Choroid plexus epithelial cell (primary cell): ENCODE measurements at regions not wholly inside any gene's neighbourhood (a gene's known extent, or its start where the extent isn't known, plus 50 kb on each side); places are given as distances from the start of the nearest gene placed in this dataset.

ENCODE experiments used
- DNase-seq: peaks from one replicate; pipeline ENCODE4 v3.0.0-alpha.2; 2010; ENCODE audit warnings: low read depth
- H3K4me3 ChIP-seq: 2 replicates; pipeline ENCODE4 v1.5.1; 2011; ENCODE audit warnings: low read depth, mild to moderate bottlenecking, control low read depth, low read length, moderate library complexity
- TF ChIP-seq, protein P1 (sequence below): conservative IDR thresholded peaks from 2 replicates; pipeline ENCODE4 v1.5.1; 2011; ENCODE audit warnings: low read depth, mild to moderate bottlenecking, control low read depth, inconsistent platforms, low read length, moderate library complexity

DNA sequence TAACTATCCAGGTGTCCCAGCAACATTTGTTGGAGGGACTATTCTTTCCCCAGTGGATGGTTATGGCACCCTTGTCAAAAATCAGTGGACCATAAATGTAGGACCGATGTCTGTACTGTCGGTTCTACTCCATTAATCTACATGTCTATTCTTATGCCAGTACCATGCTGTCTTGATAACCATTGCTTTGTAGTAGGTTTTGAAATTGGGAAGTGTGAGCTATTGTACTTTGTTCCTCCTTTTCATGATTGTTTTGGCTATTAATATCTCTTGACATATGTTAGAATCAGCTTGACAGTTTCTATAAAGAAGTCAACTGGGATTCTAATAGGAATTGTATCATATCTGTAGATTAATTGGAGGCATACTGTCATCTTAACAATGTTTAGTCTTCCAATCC lies 112.7 kb downstream of the HNRNPD start:
- DNase-seq, result no peak
- no peak overlapping the region for H3K4me3 ChIP-seq

DNA sequence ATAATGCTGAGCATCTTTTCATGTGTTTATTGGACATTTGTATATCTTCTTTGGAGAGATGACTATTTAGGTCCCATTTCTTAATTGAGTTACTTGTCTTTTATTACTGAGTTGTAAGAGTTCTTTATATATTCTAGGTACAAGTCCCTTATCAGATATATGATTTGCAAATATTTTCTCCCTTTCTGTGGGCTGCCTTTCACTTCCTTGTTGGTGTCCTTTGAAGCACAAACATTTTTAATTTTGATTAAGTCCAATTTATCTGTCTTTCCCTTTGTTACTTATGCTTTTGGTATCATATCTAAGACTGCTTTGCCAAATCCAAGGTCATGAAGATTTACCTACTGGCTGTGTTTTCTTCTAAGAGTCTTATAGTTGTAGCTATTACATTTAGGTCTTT lies 113.2 kb downstream of the HNRNPD start:
- no peak overlapping the region for H3K4me3 ChIP-seq
- no peak for DNase-seq
- TF ChIP-seq, protein P1, sequence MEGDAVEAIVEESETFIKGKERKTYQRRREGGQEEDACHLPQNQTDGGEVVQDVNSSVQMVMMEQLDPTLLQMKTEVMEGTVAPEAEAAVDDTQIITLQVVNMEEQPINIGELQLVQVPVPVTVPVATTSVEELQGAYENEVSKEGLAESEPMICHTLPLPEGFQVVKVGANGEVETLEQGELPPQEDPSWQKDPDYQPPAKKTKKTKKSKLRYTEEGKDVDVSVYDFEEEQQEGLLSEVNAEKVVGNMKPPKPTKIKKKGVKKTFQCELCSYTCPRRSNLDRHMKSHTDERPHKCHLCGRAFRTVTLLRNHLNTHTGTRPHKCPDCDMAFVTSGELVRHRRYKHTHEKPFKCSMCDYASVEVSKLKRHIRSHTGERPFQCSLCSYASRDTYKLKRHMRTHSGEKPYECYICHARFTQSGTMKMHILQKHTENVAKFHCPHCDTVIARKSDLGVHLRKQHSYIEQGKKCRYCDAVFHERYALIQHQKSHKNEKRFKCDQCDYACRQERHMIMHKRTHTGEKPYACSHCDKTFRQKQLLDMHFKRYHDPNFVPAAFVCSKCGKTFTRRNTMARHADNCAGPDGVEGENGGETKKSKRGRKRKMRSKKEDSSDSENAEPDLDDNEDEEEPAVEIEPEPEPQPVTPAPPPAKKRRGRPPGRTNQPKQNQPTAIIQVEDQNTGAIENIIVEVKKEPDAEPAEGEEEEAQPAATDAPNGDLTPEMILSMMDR, result no peak

More for the DNA sequence above, 112.7 kb downstream of the HNRNPD start:
- TF ChIP-seq, protein P1, result no peak

DNA sequence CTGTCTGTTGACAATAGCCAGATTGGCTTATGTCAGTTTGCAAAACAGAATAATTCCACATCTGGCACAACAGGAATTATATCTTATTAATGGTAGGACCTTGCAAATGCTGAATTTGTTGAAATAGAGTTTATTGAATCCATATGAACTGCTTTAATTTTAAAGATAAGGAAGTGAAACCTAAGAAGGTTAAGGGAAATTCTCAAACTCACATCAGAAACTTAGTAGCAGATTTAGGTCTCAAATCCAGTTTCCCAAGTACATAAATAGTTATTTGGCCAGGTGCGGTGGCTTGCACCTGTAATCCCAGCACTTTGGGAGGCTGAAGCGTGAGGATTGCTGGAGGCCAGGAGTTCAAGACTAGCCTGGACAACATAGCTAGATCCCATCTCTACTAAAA lies 117.1 kb downstream of the HNRNPD start:
- TF ChIP-seq, protein P1, result no peak
- DNase-seq, result no peak
- no peak overlapping the region for H3K4me3 ChIP-seq

DNA sequence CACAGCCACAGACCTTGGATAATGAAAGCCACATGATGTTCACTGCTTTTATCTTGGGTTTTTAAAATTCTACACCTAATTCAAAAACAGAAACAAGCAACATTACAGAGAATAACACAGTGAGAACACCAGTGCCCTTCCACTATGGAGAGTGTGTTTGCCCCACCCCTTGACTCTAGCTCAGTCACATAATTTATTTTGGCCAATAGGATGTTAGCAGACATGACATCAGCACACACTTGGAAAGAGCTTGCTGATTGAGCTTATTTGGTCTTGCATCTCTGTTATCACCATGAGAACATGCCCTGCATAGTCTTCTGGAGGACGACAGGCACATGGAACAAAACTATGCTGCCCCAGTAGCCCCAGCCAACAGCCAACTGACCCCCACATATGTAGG lies 118.1 kb downstream of the HNRNPD start:
- TF ChIP-seq, protein P1, result no peak
- DNase-seq, result no peak
- H3K4me3 ChIP-seq, result no peak overlapping the region

DNA sequence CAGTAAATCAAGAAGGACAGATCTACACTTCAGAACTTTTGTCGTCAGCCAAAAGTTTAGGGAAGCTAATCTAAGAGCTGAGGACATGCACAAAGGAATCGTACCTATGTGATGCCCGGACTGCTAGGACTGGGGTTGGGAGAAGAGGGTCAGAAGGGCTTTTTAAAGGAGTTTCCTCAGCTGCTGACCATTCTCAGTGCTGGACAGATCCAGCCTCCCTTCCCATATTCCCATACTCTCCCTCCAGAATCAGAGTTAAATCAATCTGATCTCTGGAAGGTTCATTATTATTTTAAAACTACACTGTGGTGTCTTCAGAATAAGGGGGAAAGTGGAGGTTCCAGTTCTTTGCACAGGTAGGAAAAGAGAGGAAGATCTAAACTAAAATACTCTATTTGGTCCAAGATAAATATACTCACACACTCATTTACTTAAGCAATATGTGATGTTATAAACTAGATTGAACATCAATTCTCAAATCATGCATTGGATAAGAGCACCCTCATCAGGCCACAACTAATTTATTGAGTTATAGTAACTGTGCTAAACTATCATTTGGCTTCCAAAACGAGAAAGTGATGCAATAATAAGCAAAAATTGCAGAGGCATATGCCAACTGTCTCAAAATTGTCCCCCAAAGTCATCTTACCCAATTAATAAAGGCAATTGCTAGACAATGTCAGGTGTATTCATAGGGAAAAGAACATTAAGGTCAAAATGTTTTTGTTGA lies 124.7 kb downstream of the HNRNPD start:
- no peak for DNase-seq
- no peak overlapping the region for H3K4me3 ChIP-seq
- TF ChIP-seq, protein P1, result no peak

DNA sequence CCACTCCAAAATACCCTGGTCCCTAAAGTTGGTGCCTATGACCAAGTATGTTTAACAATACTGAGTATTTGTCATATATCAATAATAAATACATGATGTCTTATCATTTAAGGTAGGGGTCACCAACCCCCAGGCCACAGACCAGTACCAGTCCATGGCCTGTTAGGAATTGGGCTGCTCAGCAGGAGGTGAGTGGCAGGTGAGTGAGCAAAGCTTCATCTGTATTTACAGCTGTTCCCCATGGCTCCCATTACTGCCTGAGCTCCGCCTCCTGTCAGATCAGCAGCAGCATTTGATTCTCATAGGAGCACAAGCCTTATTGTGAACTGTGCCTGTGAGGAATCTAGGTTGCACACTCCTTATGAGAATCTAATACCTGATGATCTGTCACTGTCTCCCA lies 126.2 kb downstream of the HNRNPD start:
- TF ChIP-seq, protein P1, result no peak
- H3K4me3 ChIP-seq, result no peak overlapping the region
- no peak for DNase-seq

DNA sequence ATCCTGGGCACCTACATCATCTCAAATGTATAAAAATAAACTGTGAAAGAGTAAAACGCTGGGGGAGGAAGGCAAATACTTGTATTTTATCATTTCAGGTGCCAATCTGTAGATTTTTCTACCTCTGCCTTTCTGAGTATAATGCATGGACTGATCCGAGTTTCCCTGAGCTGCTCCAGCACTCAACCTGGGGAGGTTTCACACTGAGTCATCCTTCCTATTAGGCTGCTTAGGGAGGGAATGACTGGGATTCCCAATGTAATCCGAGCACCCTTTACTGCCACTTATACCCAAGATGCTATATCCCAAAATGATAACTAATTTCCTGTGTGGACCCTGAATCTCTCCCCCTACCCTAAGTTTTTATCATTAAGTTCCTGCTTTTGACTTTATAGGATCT lies 126.6 kb downstream of the HNRNPD start:
- TF ChIP-seq, protein P1, result no peak
- H3K4me3 ChIP-seq, result no peak overlapping the region
- no peak for DNase-seq
